HG02840 (cell line): ENCODE measurements at regions not wholly inside any gene's neighbourhood (a gene's known extent, or its start where the extent isn't known, plus 50 kb on each side); places are given as distances from the start of the nearest gene placed in this dataset.
"Not testable (repeated sequence)": the region's sequence is repeated elsewhere in the genome, so short reads cannot be mapped to it uniquely, and the experiment has no call there.

ENCODE experiments used
- ATAC-seq: cut with Tn5 transposase; IDR thresholded peaks from one replicate; pipeline ENCODE4 v1.9.1; 2021; ENCODE audit warnings: mild to moderate bottlenecking, moderate library complexity, moderate number of reproducible peaks; ENCODE audit not compliant: unreplicated experiment, low FRiP score

GRCh38 chr14:37834275-37834674, 238.8 kb downstream of the TTC6 start:
- ATAC-seq: no peak

GRCh38 chr14:37838778-37839177, 243.3 kb downstream of the TTC6 start:
- ATAC-seq: not testable (repeated sequence)

GRCh38 chr14:37841039-37841438, 245.6 kb downstream of the TTC6 start:
- ATAC-seq: not testable (repeated sequence)

GRCh38 chr14:37842106-37842505, 246.7 kb downstream of the TTC6 start:
- ATAC-seq: no peak

GRCh38 chr14:37843954-37844607, 248.7 kb downstream of the TTC6 start:
- ATAC-seq: no peak

- ATAC-seq: no peak
Measured at GRCh38 chr14:37844614-37845013, 249.2 kb downstream of the TTC6 start.

- ATAC-seq: no peak
Measured at GRCh38 chr14:37848985-37849621, 253.7 kb downstream of the TTC6 start.

- no peak for ATAC-seq
Measured at GRCh38 chr14:37851054-37851453, 255.6 kb downstream of the TTC6 start.

GRCh38 chr14:37855871-37856270, 260.4 kb downstream of the TTC6 start:
- ATAC-seq: no peak

- ATAC-seq: no peak
Measured at GRCh38 chr14:37857774-37858266, 262.4 kb downstream of the TTC6 start.

GRCh38 chr14:37858733-37859132, 263.3 kb downstream of the TTC6 start:
- ATAC-seq: no peak

- ATAC-seq: no peak
Measured at GRCh38 chr14:37859177-37859576, 263.7 kb downstream of the TTC6 start.

- ATAC-seq: no peak
Measured at GRCh38 chr14:37862263-37862662, 266.8 kb downstream of the TTC6 start.

GRCh38 chr14:37864128-37864527, 268.7 kb downstream of the TTC6 start:
- ATAC-seq: no peak

GRCh38 chr14:37864861-37865718, 269.7 kb downstream of the TTC6 start:
- ATAC-seq: no peak

GRCh38 chr14:37865719-37866549, 270.5 kb downstream of the TTC6 start:
- no peak for ATAC-seq

- no peak for ATAC-seq
Measured at GRCh38 chr14:37869633-37870032, 274.2 kb downstream of the TTC6 start.

GRCh38 chr14:37870170-37870569, 274.7 kb downstream of the TTC6 start:
- no peak for ATAC-seq

- ATAC-seq: no peak
Measured at GRCh38 chr14:37870632-37871346, 275.4 kb downstream of the TTC6 start.

GRCh38 chr14:37874065-37874428, 278.6 kb downstream of the TTC6 start:
- not testable (repeated sequence) for ATAC-seq
